ENCODE measurements at regions not wholly inside any gene's neighbourhood (a gene's known extent, or its start where the extent isn't known, plus 50 kb on each side); places are given as distances from the start of the nearest gene placed in this dataset.

DNA sequence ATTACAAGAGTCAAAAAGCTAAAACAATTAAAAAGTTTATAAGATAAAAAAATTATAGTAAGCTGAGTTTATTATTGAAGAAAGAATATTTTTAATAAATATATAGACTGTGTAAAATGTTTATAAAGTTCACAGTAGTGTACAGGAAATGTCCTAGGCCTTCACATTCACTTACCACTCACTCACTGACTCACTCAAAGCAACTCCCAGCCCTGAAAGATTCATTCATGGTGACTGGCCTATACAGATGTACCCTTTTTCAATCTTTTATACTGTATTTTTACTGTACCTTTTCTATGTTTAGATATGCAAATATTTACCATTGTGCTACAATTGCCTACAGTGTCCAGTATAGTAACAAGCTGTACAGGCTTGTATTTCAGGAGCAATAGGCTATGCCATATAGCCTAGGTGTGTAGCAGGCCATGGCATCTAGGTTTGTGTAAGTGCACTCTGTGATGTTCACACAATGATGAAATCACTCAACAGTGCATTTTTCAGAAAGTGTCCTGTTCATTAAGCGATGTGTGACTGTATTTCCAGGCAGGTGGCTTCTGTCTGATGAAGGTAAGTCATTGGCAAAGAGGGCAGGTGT, 130.2 kb downstream of the BTBD3 start:
- Histone ChIP-seq H3K4me3 (replicated peaks in 1 of 3; ENCODE audit: low read depth in 2 of 3, low read length in 3 of 3) (no peak overlapping the region), H3K4me2 (replicated peaks; ENCODE audit: extremely low read depth, low read length, poor library complexity, severe bottlenecking) (no peak overlapping the region), H3K27ac (ENCODE audit: low read depth in 1 of 2, low read length in 2 of 2) (no peak overlapping the region), H4K20me1 (ENCODE audit: insufficient read depth, low read length) (no peaks in the 10 kb centered on the region), H3K79me2 (ENCODE audit: insufficient read depth, low read length) (no peaks in the 10 kb centered on the region), H3K9ac (ENCODE audit: insufficient read depth, low read length, poor library complexity, severe bottlenecking) (no peak overlapping the region), H3K4me1 (ENCODE audit: control insufficient read depth in 1 of 2, insufficient read depth in 2 of 2, low read length in 2 of 2) (peaks cover 7 to 9% of the 10 kb centered on the region in 2 donors), H3K36me3 (replicated peaks in 1 of 2; ENCODE audit: control insufficient read depth in 1 of 2, insufficient read depth in 2 of 2, low read length in 2 of 2) (no peaks in the 10 kb centered on the region), H3K27me3 (ENCODE audit: control insufficient read depth in 2 of 2, insufficient read depth in 2 of 2, low read length in 2 of 2) (no peaks in the 10 kb centered on the region), H3K9me3 (replicated peaks in 1 of 2; ENCODE audit: control insufficient read depth in 1 of 2, insufficient read depth in 1 of 2, low read length in 2 of 2) (no peaks in the 10 kb centered on the region), H2AFZ (ENCODE audit: insufficient read depth, low read depth, low read length, poor library complexity, severe bottlenecking) (no peak overlapping the region)
- Mint-ChIP-seq H3K27ac (no peak overlapping the region), H3K4me1 (peaks cover 15% of the 10 kb centered on the region), H3K9me3 (peaks cover 0 to 6% (median 0%) of the 10 kb centered on the region in 7 donors), H3K36me3 (peaks cover 0 to 1% of the 10 kb centered on the region in 2 donors), H3K27me3 (ENCODE audit: low read depth in 3 of 3) (peaks cover 0 to 6% (median 0%) of the 10 kb centered on the region in 3 donors), H3K4me3 (no peak overlapping the region)
- no peak for DNase-seq
- TF ChIP-seq, protein P1, sequence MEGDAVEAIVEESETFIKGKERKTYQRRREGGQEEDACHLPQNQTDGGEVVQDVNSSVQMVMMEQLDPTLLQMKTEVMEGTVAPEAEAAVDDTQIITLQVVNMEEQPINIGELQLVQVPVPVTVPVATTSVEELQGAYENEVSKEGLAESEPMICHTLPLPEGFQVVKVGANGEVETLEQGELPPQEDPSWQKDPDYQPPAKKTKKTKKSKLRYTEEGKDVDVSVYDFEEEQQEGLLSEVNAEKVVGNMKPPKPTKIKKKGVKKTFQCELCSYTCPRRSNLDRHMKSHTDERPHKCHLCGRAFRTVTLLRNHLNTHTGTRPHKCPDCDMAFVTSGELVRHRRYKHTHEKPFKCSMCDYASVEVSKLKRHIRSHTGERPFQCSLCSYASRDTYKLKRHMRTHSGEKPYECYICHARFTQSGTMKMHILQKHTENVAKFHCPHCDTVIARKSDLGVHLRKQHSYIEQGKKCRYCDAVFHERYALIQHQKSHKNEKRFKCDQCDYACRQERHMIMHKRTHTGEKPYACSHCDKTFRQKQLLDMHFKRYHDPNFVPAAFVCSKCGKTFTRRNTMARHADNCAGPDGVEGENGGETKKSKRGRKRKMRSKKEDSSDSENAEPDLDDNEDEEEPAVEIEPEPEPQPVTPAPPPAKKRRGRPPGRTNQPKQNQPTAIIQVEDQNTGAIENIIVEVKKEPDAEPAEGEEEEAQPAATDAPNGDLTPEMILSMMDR (IDR thresholded peaks at IDR 0.05), result no peak
- intact Hi-C loops (cut with micrococcal nuclease), result no loop called here
- 100% methylated on average over 1 of the region's 1 CpG for WGBS (ENCODE audit: insufficient coverage)

DNA sequence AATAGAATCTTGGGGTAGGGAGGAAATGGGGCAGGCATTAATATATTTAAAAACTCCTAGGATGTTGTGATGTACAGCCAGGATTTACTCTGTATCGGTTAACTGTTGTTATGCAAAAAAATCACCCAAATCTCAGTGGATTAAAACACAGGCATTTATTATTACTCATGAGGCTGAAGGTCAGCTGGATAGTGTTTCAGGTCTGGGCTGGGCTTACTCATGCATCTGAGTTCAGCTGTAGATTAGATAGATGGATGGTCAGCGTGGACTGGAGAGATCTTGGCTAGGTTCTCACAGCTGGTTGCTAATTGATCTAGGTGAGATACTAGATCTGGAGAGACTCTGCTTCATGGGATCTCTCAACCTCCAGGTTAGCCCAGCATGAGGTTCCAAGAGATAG, 131.4 kb downstream of the BTBD3 start:
- no peak overlapping the region for H3K27ac Mint-ChIP-seq
- no peak overlapping the region for H2AFZ ChIP-seq (ENCODE audit: insufficient read depth, low read depth, low read length, poor library complexity, severe bottlenecking)
- H3K4me1 ChIP-seq (ENCODE audit: control insufficient read depth in 1 of 2, insufficient read depth in 2 of 2, low read length in 2 of 2), result peaks cover 19 to 21% of the 10 kb centered on the region in 2 donors
- no peak overlapping the region for H3K4me3 ChIP-seq (replicated peaks in 1 of 3; ENCODE audit: low read depth in 2 of 3, low read length in 3 of 3)
- peaks cover 0 to 6% (median 0%) of the 10 kb centered on the region in 3 donors for H3K27me3 Mint-ChIP-seq (ENCODE audit: low read depth in 3 of 3)
- intact Hi-C loops (cut with micrococcal nuclease), result no loop called here
- WGBS (ENCODE audit: insufficient coverage), result 100% methylated on average over 1 of the region's 2 CpGs
- no peaks in the 10 kb centered on the region for H3K27me3 ChIP-seq (ENCODE audit: control insufficient read depth in 2 of 2, insufficient read depth in 2 of 2, low read length in 2 of 2)
- H3K4me2 ChIP-seq (replicated peaks; ENCODE audit: extremely low read depth, low read length, poor library complexity, severe bottlenecking), result no peak overlapping the region
- H3K79me2 ChIP-seq (ENCODE audit: insufficient read depth, low read length), result no peaks in the 10 kb centered on the region
- no peaks in the 10 kb centered on the region for H3K36me3 ChIP-seq (replicated peaks in 1 of 2; ENCODE audit: control insufficient read depth in 1 of 2, insufficient read depth in 2 of 2, low read length in 2 of 2)
- TF ChIP-seq, protein P1 (IDR thresholded peaks at IDR 0.05), result no peak
- no peaks in the 10 kb centered on the region for H3K9me3 ChIP-seq (replicated peaks in 1 of 2; ENCODE audit: control insufficient read depth in 1 of 2, insufficient read depth in 1 of 2, low read length in 2 of 2)
- H3K9ac ChIP-seq (ENCODE audit: insufficient read depth, low read length, poor library complexity, severe bottlenecking), result no peak overlapping the region
- H3K4me3 Mint-ChIP-seq, result no peak overlapping the region
- H4K20me1 ChIP-seq (ENCODE audit: insufficient read depth, low read length), result no peaks in the 10 kb centered on the region
- peaks cover 26% of the 10 kb centered on the region for H3K4me1 Mint-ChIP-seq
- DNase-seq, result no peak
- H3K9me3 Mint-ChIP-seq, result peaks cover 0 to 6% (median 0%) of the 10 kb centered on the region in 7 donors
- H3K27ac ChIP-seq (ENCODE audit: low read depth in 1 of 2, low read length in 2 of 2), result no peak overlapping the region
- H3K36me3 Mint-ChIP-seq, result peaks cover 0 to 1% of the 10 kb centered on the region in 2 donors

Data from CD14-positive monocyte (primary cell).